Fibroblast of pulmonary artery (primary cell): ENCODE measurements at regions not wholly inside any gene's neighbourhood (a gene's known extent, or its start where the extent isn't known, plus 50 kb on each side); places are given as distances from the start of the nearest gene placed in this dataset.
"Not testable (repeated sequence)": the region's sequence is repeated elsewhere in the genome, so short reads cannot be mapped to it uniquely, and the experiment has no call there.

ENCODE experiments used
- DNase-seq: peaks from one replicate; pipeline ENCODE4 v3.0.0-alpha.2; 2010; ENCODE audit warnings: low read depth
- H3K4me3 ChIP-seq: replicated peaks from 2 replicates; pipeline ENCODE4 v1.5.1; 2011; ENCODE audit warnings: low read depth, mild to moderate bottlenecking, control low read depth, low read length, moderate library complexity
- TF ChIP-seq, protein P1 (sequence below): IDR thresholded peaks from 2 replicates; pipeline ENCODE4 v1.5.1; 2011; ENCODE audit warnings: mild to moderate bottlenecking, control low read depth, low read length, inconsistent platforms; ENCODE audit errors: missing control alignments

DNA sequence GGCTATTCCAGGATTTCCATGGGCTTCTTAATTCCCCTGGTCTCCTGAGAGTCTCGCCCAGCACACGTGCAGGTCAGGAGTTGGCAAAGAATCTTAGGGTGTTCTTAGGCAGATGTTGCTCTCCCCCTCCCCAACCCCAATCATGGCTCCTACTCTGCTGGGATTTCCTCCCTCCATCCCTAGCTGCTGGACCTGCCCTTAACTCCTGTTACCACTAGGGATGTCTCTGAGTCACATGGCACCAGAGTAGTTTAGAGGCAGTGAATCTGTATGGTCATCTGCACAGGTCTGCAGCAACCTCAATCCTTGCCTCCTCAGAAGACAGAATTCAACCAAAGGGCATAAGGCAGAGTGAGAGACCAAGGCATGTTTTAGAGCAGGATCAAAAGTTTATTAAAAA is 51.8 kb upstream of the CHST3 start:
- no peak overlapping the region for H3K4me3 ChIP-seq
- no peak for DNase-seq
- TF ChIP-seq, protein P1, sequence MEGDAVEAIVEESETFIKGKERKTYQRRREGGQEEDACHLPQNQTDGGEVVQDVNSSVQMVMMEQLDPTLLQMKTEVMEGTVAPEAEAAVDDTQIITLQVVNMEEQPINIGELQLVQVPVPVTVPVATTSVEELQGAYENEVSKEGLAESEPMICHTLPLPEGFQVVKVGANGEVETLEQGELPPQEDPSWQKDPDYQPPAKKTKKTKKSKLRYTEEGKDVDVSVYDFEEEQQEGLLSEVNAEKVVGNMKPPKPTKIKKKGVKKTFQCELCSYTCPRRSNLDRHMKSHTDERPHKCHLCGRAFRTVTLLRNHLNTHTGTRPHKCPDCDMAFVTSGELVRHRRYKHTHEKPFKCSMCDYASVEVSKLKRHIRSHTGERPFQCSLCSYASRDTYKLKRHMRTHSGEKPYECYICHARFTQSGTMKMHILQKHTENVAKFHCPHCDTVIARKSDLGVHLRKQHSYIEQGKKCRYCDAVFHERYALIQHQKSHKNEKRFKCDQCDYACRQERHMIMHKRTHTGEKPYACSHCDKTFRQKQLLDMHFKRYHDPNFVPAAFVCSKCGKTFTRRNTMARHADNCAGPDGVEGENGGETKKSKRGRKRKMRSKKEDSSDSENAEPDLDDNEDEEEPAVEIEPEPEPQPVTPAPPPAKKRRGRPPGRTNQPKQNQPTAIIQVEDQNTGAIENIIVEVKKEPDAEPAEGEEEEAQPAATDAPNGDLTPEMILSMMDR: peak; percentile 8

DNA sequence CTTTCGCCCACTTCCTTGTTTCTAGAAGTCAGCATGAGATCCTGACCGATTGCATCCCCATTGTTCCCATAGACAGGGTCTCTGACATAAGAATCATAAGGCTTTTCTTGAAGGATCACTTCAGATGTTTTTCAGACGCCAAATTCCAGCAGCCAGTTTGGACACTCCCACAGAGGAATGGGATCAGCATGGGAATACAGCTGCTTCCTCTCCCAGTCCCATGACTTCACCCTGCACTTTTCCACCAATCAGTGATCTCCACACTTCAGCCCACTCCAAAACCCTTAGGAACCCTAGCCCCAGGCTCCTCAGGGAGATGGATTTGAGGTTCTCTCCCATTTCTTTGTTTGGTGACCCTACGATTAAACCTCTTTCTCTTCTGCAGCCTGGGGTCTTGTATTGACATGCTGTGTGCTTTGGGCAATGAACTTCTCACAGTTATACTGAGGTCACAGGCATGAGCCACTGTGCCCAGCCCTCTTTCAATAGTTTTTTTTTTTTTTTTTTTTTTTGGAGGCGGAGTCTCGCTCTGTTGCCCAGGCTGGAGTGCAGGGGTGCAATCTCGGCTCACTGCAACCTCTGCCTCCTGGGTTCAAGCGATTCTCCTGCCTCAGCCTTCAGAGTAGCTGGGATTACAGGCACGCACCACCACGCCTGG is 52.8 kb upstream of the CHST3 start:
- TF ChIP-seq, protein P1: no peak
- H3K4me3 ChIP-seq: no peak overlapping the region
- DNase-seq: peak; percentile 75

DNA sequence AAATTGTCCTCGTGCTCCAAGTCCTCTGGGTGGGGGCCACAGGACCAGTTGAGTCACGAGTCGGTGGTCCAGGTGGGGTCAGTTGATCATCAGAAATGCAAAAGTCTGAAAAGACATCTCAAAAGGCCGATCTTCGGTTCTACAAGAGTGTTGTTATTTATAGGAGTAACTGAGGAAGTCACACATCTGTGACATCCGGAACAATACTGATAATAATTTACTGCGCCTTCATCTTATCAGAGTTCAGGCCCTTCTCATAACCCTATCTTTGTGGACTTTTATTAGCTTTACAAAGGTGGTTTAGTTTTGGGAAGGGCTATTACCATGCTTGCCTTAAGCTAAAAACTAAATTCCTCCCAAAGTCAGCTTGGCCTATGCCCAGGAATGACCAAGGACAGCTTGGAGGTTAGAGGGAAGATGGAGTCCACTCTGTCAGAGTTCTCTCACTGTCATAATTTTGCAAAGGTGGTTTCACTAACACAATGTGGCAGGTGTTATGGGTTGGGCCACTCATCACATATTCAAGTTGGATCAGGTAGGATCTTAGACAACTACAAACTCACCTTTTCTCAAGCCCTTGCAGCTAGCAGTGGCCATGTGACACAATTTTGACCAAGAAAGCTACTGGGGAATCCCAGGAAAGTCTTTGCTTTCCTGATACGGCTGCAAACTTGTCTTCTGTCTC is 54.7 kb upstream of the CHST3 start:
- no peak for DNase-seq
- no peak overlapping the region for H3K4me3 ChIP-seq
- TF ChIP-seq, protein P1: no peak

DNA sequence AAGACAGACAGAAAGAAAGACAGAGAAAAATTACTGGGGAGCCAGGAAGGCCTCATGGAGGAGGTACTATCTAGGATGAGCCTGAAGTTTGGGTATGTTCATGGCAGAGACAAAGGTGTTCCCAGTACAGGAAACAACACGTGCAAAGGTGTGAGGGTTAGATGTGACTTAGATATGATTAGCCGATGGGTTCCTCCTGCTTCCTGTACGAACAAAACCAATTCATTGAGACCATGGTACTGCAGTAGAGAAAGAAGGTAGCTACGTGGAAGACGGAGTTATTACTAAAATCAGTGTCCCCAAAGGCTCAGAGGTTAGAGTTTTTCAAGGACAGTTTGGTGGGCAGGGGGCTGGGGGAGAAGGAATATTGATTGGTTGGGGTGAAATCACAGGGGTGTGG is 55.2 kb upstream of the CHST3 start:
- DNase-seq: no peak
- TF ChIP-seq, protein P1: no peak
- no peak overlapping the region for H3K4me3 ChIP-seq

DNA sequence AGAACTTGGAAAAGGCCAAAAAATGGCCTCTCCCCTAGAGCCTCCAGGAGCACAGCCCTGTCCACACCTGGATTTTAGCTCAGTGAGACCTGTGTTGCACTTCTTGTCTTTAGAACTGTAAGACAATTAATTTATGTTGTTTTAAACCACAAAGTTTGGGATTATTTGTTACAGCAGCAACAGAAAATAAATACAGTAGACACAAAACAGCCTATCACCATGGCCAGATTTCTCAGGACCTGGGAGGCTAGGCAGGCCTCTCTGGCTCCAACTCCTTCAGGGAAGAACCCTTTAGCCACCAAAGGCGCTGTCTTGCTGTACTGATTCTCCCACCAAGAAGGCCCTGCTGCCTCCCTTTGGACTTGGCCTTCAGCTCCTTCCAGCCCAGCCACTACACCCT is 54.1 kb upstream of the PSAP start:
- no peak overlapping the region for H3K4me3 ChIP-seq
- DNase-seq: no peak
- TF ChIP-seq, protein P1: no peak

DNA sequence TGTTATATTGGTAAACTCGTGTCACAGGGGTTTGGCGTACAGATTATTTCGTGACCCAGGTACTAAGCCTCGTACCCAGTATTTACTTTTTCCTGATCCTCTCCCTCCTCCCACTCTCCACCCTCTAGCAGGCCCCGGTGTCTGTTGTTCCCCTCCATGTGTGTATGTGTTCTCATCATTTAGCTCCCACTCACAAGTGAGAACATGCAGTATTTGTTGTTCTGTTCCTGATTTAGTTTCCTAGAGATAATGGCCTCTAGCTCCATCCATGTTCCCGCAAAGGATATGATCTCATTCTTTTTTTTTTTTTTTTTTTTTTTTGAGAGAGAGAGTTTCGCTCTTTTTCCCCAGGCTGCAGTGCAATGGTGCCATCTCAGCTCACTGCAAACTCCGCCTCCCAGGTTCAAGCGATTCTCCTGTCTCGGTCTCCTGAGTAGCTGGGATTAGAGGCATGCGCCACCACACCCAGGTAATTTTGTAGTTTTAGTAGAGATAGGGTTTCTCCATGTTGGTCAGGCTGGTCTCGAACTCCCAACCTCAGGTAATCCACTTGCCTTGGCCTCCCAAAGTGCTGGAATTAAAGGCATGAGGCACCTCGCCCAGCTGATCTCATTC is 52.7 kb upstream of the PSAP start:
- H3K4me3 ChIP-seq: not testable (repeated sequence)
- DNase-seq: peak; percentile 69

DNA sequence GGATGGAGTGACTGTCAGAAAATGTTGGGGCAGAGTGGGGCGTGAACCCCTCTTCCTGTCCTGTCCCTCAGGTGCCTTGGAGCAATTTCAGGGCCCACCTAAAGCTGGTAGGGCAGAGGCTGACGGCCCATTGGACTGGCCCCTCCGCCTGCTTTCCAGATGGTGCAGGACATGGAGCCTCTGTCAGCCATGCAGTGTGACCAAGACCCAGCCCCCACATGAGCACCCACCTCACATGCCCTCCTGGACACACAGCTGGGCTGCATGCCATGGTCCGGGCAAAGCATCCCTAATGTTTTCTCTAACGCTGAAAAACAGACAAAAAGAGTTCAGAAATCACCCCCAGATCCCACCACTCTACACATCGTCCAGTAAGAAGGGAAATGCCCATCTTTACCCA is 51.3 kb upstream of the PSAP start:
- TF ChIP-seq, protein P1: no peak
- no peak for DNase-seq
- H3K4me3 ChIP-seq: no peak overlapping the region
